Tibial nerve (tissue), 4 donors: ENCODE measurements at regions not wholly inside any gene's neighbourhood (a gene's known extent, or its start where the extent isn't known, plus 50 kb on each side); places are given as distances from the start of the nearest gene placed in this dataset.
A peak's percentile ranks its signal among the peaks of the same experiment; 100 is the strongest.

Source experiments
- DNase-seq, 2 donors: peaks; one replicate each; pipeline ENCODE4 v3.0.0-alpha.2; 2019; ENCODE audit warnings: low spot score in 2 of 2
- H3K27ac ChIP-seq, 4 donors: fragments of 200-600 bp; sonication (generic) in 3 of 4; one replicate each; pipeline ENCODE4 v1.5.1; 2017 to 2019; ENCODE audit warnings: mild to moderate bottlenecking in 1 of 4
- H3K27me3 ChIP-seq, 2 donors: fragments of 200-600 bp; sonication (generic) in 1 of 2; one replicate each; pipeline versions ENCODE4 v1.5.1 to v1.6.0; 2017 to 2019
- H3K36me3 ChIP-seq, 3 donors: fragments of 200-600 bp; sonication (generic); one replicate each; pipeline ENCODE4 v1.5.1; 2018 to 2019
- H3K4me1 ChIP-seq, 4 donors: fragments of 200-600 bp; sonication (generic) in 3 of 4; one replicate each; pipeline ENCODE4 v1.5.1; 2017 to 2019
- H3K4me3 ChIP-seq, 4 donors: fragments of 200-600 bp; sonication (generic) in 3 of 4; one replicate each; pipeline ENCODE4 v1.5.1; 2017 to 2019; ENCODE audit warnings: mild to moderate bottlenecking in 1 of 4, moderate library complexity in 1 of 4
- H3K9me3 ChIP-seq, 4 donors: fragments of 200-600 bp; sonication (generic) in 3 of 4; one replicate each; pipeline ENCODE4 v1.5.1; 2017 to 2019
- CTCF ChIP-seq, 5 experiments: fragments of 200-600 bp in 3 of 5; fragments of 450-650 bp in 2 of 5; sonication (generic) in 3 of 5; IDR thresholded peaks; one replicate each; pipeline ENCODE4 v1.5.1; 2016 to 2019; ENCODE audit warnings: antibody characterized with exemption in 5 of 5, mild to moderate bottlenecking in 3 of 5, moderate library complexity in 2 of 5
- EP300 ChIP-seq, 2 donors: sonication (generic); formaldehyde crosslinking; IDR thresholded peaks; one replicate each; pipeline ENCODE4 v1.6.1; 2017; ENCODE audit warnings: antibody characterized with exemption in 2 of 2, mild to moderate bottlenecking in 1 of 2
- POLR2A ChIP-seq, 2 donors: fragments of 450-650 bp; IDR thresholded peaks; one replicate each; pipeline ENCODE4 v1.6.1; 2017; ENCODE audit warnings: antibody characterized with exemption in 2 of 2, mild to moderate bottlenecking in 2 of 2, moderate library complexity in 2 of 2
- WGBS, 2 donors: methylation state at CpG; one replicate each; pipeline ENCODE4 v1.1.5; 2018; 5-methylcytosine and 5-hydroxymethylcytosine counted together

DNA sequence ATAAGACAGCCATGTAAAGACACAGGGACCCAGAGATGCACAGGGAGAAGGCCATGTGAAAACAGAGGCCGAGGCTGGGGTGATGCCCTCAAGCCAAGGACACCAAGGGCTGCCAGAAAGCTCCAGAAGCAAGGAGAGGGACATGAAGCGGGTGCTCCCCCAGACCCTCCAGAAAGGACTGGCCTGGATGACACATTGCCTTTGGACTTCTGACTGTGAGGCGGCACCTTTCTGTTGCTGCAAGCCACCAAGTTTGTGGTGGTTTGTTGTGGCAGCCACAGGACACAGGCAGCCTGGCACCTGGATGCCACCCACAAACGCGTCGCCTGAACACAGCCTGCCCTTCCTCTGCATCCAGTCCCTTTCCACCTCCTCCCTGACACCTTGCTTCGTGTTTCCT lies 67.1 kb downstream of the RHOB start:
- no peaks in the 10 kb centered on the region for H3K9me3 ChIP-seq
- no peak for DNase-seq
- no peaks in the 10 kb centered on the region for H3K36me3 ChIP-seq
- H3K27ac ChIP-seq = peak overlapping the region in 2 of 4 donors; percentile 97 to 98
- WGBS, 2 donors = 86 to 94% methylated on average over 7 of the region's 7 CpGs
- TF ChIP-seq CTCF (IDR thresholded peaks at IDR 0.05) (no peak), EP300 (IDR thresholded peaks at IDR 0.05) (no peak), POLR2A (IDR thresholded peaks at IDR 0.05) (no peak)
- H3K27me3 ChIP-seq = no peaks in the 10 kb centered on the region
- no peak overlapping the region for H3K4me3 ChIP-seq
- H3K4me1 ChIP-seq = peaks cover 0 to 53% (median 20%) of the 10 kb centered on the region in 4 donors

GRCh38 chr2:20514596-20515269 lies 67.9 kb downstream of the RHOB start:
- TF ChIP-seq EP300 (IDR thresholded peaks at IDR 0.05) (peak in 1 of 2 donors; percentile 78), CTCF (IDR thresholded peaks at IDR 0.05) (no peak)
- H3K36me3 ChIP-seq = no peaks in the 10 kb centered on the region
- no peak overlapping the region for H3K4me3 ChIP-seq
- H3K4me1 ChIP-seq = peaks cover 0 to 53% (median 20%) of the 10 kb centered on the region in 4 donors
- H3K27ac ChIP-seq = peak overlapping the region; percentile 30 to 98 (median 92)
- WGBS, 2 donors = 58 to 61% methylated on average over 8 of the region's 8 CpGs
- H3K27me3 ChIP-seq = no peaks in the 10 kb centered on the region
- H3K9me3 ChIP-seq = no peaks in the 10 kb centered on the region
- DNase-seq = no peak

GRCh38 chr2:20515290-20516220 lies 68.7 kb downstream of the RHOB start:
- WGBS, 2 donors = 77 to 82% methylated on average over 13 to 14 of the region's 14 CpGs
- Histone ChIP-seq H3K27me3 (no peaks in the 10 kb centered on the region), H3K4me1 (peaks cover 0 to 46% (median 20%) of the 10 kb centered on the region in 4 donors), H3K36me3 (no peaks in the 10 kb centered on the region), H3K4me3 (no peak overlapping the region), H3K27ac (peak overlapping the region; percentile 86 to 98 (median 92)), H3K9me3 (no peaks in the 10 kb centered on the region)
- TF ChIP-seq POLR2A (IDR thresholded peaks at IDR 0.05) = no peak
- no peak for TF ChIP-seq CTCF (IDR thresholded peaks at IDR 0.05)
- TF ChIP-seq EP300 (IDR thresholded peaks at IDR 0.05) = no peak
- no peak for DNase-seq

DNA sequence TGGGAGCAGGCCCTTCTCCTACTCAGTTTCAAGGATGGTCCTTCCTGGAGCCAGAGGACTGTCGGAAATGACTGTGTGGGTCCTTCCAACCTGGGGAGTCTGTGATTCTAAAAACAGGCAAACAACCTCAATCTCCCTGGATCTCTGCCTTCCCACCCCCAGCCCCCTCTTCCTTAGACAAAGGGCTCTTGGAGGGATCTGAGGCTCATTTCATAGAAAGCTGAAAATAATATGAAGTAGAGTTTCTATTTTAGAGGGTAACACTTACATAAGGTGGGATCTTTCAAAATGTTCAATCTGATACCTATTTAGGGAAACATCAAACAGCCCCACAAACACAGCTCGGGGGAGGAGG lies 69.4 kb downstream of the RHOB start:
- no peak overlapping the region for H3K4me3 ChIP-seq
- DNase-seq = no peak
- H3K27ac ChIP-seq = peak overlapping the region; percentile 86 to 98 (median 92)
- H3K36me3 ChIP-seq = no peaks in the 10 kb centered on the region
- 60 to 67% methylated on average over 2 of the region's 2 CpGs for WGBS, 2 donors
- TF ChIP-seq CTCF (IDR thresholded peaks at IDR 0.05) (no peak), EP300 (IDR thresholded peaks at IDR 0.05) (no peak), POLR2A (IDR thresholded peaks at IDR 0.05) (no peak)
- H3K27me3 ChIP-seq = no peaks in the 10 kb centered on the region
- peaks cover 0 to 43% (median 20%) of the 10 kb centered on the region in 4 donors for H3K4me1 ChIP-seq
- H3K9me3 ChIP-seq = no peaks in the 10 kb centered on the region
